ENCODE measurements at regions not wholly inside any gene's neighbourhood (a gene's known extent, or its start where the extent isn't known, plus 50 kb on each side); places are given as distances from the start of the nearest gene placed in this dataset.
A peak's percentile ranks its signal among the peaks of the same experiment; 100 is the strongest.

GRCh38 chrY:19075471-19076253, 302.1 kb upstream of the HSFY2 start:
- Histone ChIP-seq H3K27me3 (ENCODE audit: control insufficient read depth in 3 of 3, insufficient read depth in 3 of 3, low read length in 3 of 3) (no peaks in the 10 kb centered on the region), H3K9ac (ENCODE audit: low read depth in 1 of 3, low read length in 3 of 3) (peak overlapping the region in 2 of 3 donors; percentile 59 to 79), H3K36me3 (ENCODE audit: control insufficient read depth in 3 of 3, insufficient read depth in 3 of 3, low read length in 3 of 3) (no peaks in the 10 kb centered on the region), H3K4me3 (ENCODE audit: low read length in 3 of 3) (peak overlapping the region in 2 of 3 donors; percentile 71 to 76), H3K9me3 (ENCODE audit: control insufficient read depth in 3 of 3, low read length in 3 of 3) (no peaks in the 10 kb centered on the region), H3K27ac (ENCODE audit: low read depth, low read length) (no peak overlapping the region), H3K4me1 (ENCODE audit: control insufficient read depth in 3 of 3, insufficient read depth in 3 of 3, low read length in 3 of 3) (peaks cover 0 to 3% (median 0%) of the 10 kb centered on the region in 3 donors)

GRCh38 chrY:19067435-19067834, 293.9 kb upstream of the HSFY2 start:
- no peaks in the 10 kb centered on the region for H3K36me3 ChIP-seq (ENCODE audit: control insufficient read depth in 3 of 3, insufficient read depth in 3 of 3, low read length in 3 of 3)
- H3K27ac ChIP-seq (ENCODE audit: low read depth, low read length), result no peak overlapping the region
- H3K27me3 ChIP-seq (ENCODE audit: control insufficient read depth in 3 of 3, insufficient read depth in 3 of 3, low read length in 3 of 3), result no peaks in the 10 kb centered on the region
- H3K9ac ChIP-seq (ENCODE audit: low read depth in 1 of 3, low read length in 3 of 3), result no peak overlapping the region
- H3K4me1 ChIP-seq (ENCODE audit: control insufficient read depth in 3 of 3, insufficient read depth in 3 of 3, low read length in 3 of 3), result peaks cover 0 to 16% (median 6%) of the 10 kb centered on the region in 3 donors
- H3K4me3 ChIP-seq (ENCODE audit: low read length in 3 of 3), result no peak overlapping the region
- H3K9me3 ChIP-seq (ENCODE audit: control insufficient read depth in 3 of 3, low read length in 3 of 3), result no peaks in the 10 kb centered on the region

- H3K27ac ChIP-seq (ENCODE audit: low read depth, low read length), result no peak overlapping the region
Observed at GRCh38 chrY:19066447-19067190, 293.1 kb upstream of the HSFY2 start.

GRCh38 chrY:19065119-19065518, 291.6 kb upstream of the HSFY2 start:
- Histone ChIP-seq H3K27me3 (ENCODE audit: control insufficient read depth in 3 of 3, insufficient read depth in 3 of 3, low read length in 3 of 3) (no peaks in the 10 kb centered on the region), H3K27ac (ENCODE audit: low read depth, low read length) (no peak overlapping the region), H3K9ac (ENCODE audit: low read depth in 1 of 3, low read length in 3 of 3) (no peak overlapping the region), H3K36me3 (ENCODE audit: control insufficient read depth in 3 of 3, insufficient read depth in 3 of 3, low read length in 3 of 3) (no peaks in the 10 kb centered on the region), H3K4me3 (ENCODE audit: low read length in 3 of 3) (no peak overlapping the region), H3K4me1 (ENCODE audit: control insufficient read depth in 3 of 3, insufficient read depth in 3 of 3, low read length in 3 of 3) (peaks cover 0 to 18% (median 6%) of the 10 kb centered on the region in 3 donors), H3K9me3 (ENCODE audit: control insufficient read depth in 3 of 3, low read length in 3 of 3) (no peaks in the 10 kb centered on the region)

More at GRCh38 chrY:19066447-19067190, 293.1 kb upstream of the HSFY2 start:
- no peaks in the 10 kb centered on the region for H3K36me3 ChIP-seq (ENCODE audit: control insufficient read depth in 3 of 3, insufficient read depth in 3 of 3, low read length in 3 of 3)
- H3K9me3 ChIP-seq (ENCODE audit: control insufficient read depth in 3 of 3, low read length in 3 of 3), result no peaks in the 10 kb centered on the region
- no peak overlapping the region for H3K4me3 ChIP-seq (ENCODE audit: low read length in 3 of 3)
- peaks cover 0 to 18% (median 6%) of the 10 kb centered on the region in 3 donors for H3K4me1 ChIP-seq (ENCODE audit: control insufficient read depth in 3 of 3, insufficient read depth in 3 of 3, low read length in 3 of 3)
- peak overlapping the region in 1 of 3 donors; percentile 3 for H3K9ac ChIP-seq (ENCODE audit: low read depth in 1 of 3, low read length in 3 of 3)
- H3K27me3 ChIP-seq (ENCODE audit: control insufficient read depth in 3 of 3, insufficient read depth in 3 of 3, low read length in 3 of 3), result no peaks in the 10 kb centered on the region

GRCh38 chrY:19059733-19060132, 286.2 kb upstream of the HSFY2 start:
- Histone ChIP-seq H3K4me3 (ENCODE audit: low read length in 3 of 3) (no peak overlapping the region), H3K4me1 (ENCODE audit: control insufficient read depth in 3 of 3, insufficient read depth in 3 of 3, low read length in 3 of 3) (peaks cover 0 to 11% (median 7%) of the 10 kb centered on the region in 3 donors), H3K36me3 (ENCODE audit: control insufficient read depth in 3 of 3, insufficient read depth in 3 of 3, low read length in 3 of 3) (no peaks in the 10 kb centered on the region), H3K9ac (ENCODE audit: low read depth in 1 of 3, low read length in 3 of 3) (no peak overlapping the region), H3K9me3 (ENCODE audit: control insufficient read depth in 3 of 3, low read length in 3 of 3) (no peaks in the 10 kb centered on the region), H3K27ac (ENCODE audit: low read depth, low read length) (no peak overlapping the region), H3K27me3 (ENCODE audit: control insufficient read depth in 3 of 3, insufficient read depth in 3 of 3, low read length in 3 of 3) (no peaks in the 10 kb centered on the region)

- Histone ChIP-seq H3K27ac (ENCODE audit: low read depth, low read length) (no peak overlapping the region), H3K4me1 (ENCODE audit: control insufficient read depth in 3 of 3, insufficient read depth in 3 of 3, low read length in 3 of 3) (peaks cover 0 to 11% (median 7%) of the 10 kb centered on the region in 3 donors), H3K9ac (ENCODE audit: low read depth in 1 of 3, low read length in 3 of 3) (peak overlapping the region in 1 of 3 donors; percentile 25), H3K4me3 (ENCODE audit: low read length in 3 of 3) (no peak overlapping the region), H3K9me3 (ENCODE audit: control insufficient read depth in 3 of 3, low read length in 3 of 3) (no peaks in the 10 kb centered on the region), H3K36me3 (ENCODE audit: control insufficient read depth in 3 of 3, insufficient read depth in 3 of 3, low read length in 3 of 3) (no peaks in the 10 kb centered on the region), H3K27me3 (ENCODE audit: control insufficient read depth in 3 of 3, insufficient read depth in 3 of 3, low read length in 3 of 3) (no peaks in the 10 kb centered on the region)
Observed at GRCh38 chrY:19058831-19059370, 285.4 kb upstream of the HSFY2 start.

- H3K27ac ChIP-seq (ENCODE audit: low read depth, low read length), result no peak overlapping the region
Observed at GRCh38 chrY:19056138-19056469, 282.6 kb upstream of the HSFY2 start.

GRCh38 chrY:19055232-19056137, 281.9 kb upstream of the HSFY2 start:
- Histone ChIP-seq H3K4me3 (ENCODE audit: low read length in 3 of 3) (no peak overlapping the region), H3K27ac (ENCODE audit: low read depth, low read length) (no peak overlapping the region), H3K36me3 (ENCODE audit: control insufficient read depth in 3 of 3, insufficient read depth in 3 of 3, low read length in 3 of 3) (no peaks in the 10 kb centered on the region), H3K9ac (ENCODE audit: low read depth in 1 of 3, low read length in 3 of 3) (no peak overlapping the region), H3K27me3 (ENCODE audit: control insufficient read depth in 3 of 3, insufficient read depth in 3 of 3, low read length in 3 of 3) (no peaks in the 10 kb centered on the region), H3K4me1 (ENCODE audit: control insufficient read depth in 3 of 3, insufficient read depth in 3 of 3, low read length in 3 of 3) (peaks cover 0 to 11% (median 7%) of the 10 kb centered on the region in 3 donors), H3K9me3 (ENCODE audit: control insufficient read depth in 3 of 3, low read length in 3 of 3) (no peaks in the 10 kb centered on the region)

More at GRCh38 chrY:19056138-19056469, 282.6 kb upstream of the HSFY2 start:
- Histone ChIP-seq H3K9me3 (ENCODE audit: control insufficient read depth in 3 of 3, low read length in 3 of 3) (no peaks in the 10 kb centered on the region), H3K9ac (ENCODE audit: low read depth in 1 of 3, low read length in 3 of 3) (no peak overlapping the region), H3K27me3 (ENCODE audit: control insufficient read depth in 3 of 3, insufficient read depth in 3 of 3, low read length in 3 of 3) (no peaks in the 10 kb centered on the region), H3K4me3 (ENCODE audit: low read length in 3 of 3) (no peak overlapping the region), H3K4me1 (ENCODE audit: control insufficient read depth in 3 of 3, insufficient read depth in 3 of 3, low read length in 3 of 3) (peaks cover 0 to 11% (median 7%) of the 10 kb centered on the region in 3 donors), H3K36me3 (ENCODE audit: control insufficient read depth in 3 of 3, insufficient read depth in 3 of 3, low read length in 3 of 3) (no peaks in the 10 kb centered on the region)

- Histone ChIP-seq H3K4me3 (ENCODE audit: low read length in 3 of 3) (no peak overlapping the region), H3K27ac (ENCODE audit: low read depth, low read length) (no peak overlapping the region), H3K4me1 (ENCODE audit: control insufficient read depth in 3 of 3, insufficient read depth in 3 of 3, low read length in 3 of 3) (peaks cover 0 to 8% (median 7%) of the 10 kb centered on the region in 3 donors), H3K36me3 (ENCODE audit: control insufficient read depth in 3 of 3, insufficient read depth in 3 of 3, low read length in 3 of 3) (no peaks in the 10 kb centered on the region), H3K9ac (ENCODE audit: low read depth in 1 of 3, low read length in 3 of 3) (no peak overlapping the region), H3K9me3 (ENCODE audit: control insufficient read depth in 3 of 3, low read length in 3 of 3) (no peaks in the 10 kb centered on the region), H3K27me3 (ENCODE audit: control insufficient read depth in 3 of 3, insufficient read depth in 3 of 3, low read length in 3 of 3) (no peaks in the 10 kb centered on the region)
Observed at GRCh38 chrY:19053806-19054205, 280.3 kb upstream of the HSFY2 start.
